ENCODE measurements at regions not wholly inside any gene's neighbourhood (a gene's known extent, or its start where the extent isn't known, plus 50 kb on each side); places are given as distances from the start of the nearest gene placed in this dataset.
"Not testable (repeated sequence)": the region's sequence is repeated elsewhere in the genome, so short reads cannot be mapped to it uniquely, and the experiment has no call there.

GRCh38 chr4:73348185-73348584 is 55.9 kb upstream of the ALB start:
- no peak for DNase-seq
- intact Hi-C loops (cut with DNase I): loop anchor here (10.0 kb wide), 1 partner anchor 87 kb away; the partner anchor contains the start of gene AFP

DNA sequence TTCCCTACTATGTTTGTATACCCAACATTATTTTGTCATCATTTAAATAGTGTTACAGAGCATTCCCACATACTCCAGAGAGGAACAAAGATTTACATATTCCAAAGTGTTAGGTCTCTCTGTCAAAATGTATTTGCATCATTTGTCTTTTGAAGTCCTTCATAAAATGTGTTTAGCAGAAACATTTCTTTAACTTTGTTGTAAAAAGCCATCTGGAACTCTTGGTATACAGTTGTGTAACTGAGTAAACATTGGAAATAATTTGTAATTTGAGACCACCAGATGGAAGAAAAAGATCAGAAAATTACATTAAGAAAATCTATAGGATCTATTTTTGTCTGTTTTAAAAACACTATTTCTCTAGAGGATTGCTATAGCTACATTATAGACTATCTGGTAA is 56.6 kb upstream of the ALB start:
- intact Hi-C loops (cut with DNase I): loop anchor here (10.0 kb wide), 1 partner anchor 87 kb away; the partner anchor contains the start of gene AFP
- no peak for DNase-seq

- DNase-seq: no peak
- intact Hi-C loops (cut with DNase I): loop anchor here (10.0 kb wide), 1 partner anchor 89 kb away; the partner anchor contains the start of gene AFP
These were observed 58.6 kb upstream of the ALB start for GRCh38 chr4:73345399-73345975.

DNA sequence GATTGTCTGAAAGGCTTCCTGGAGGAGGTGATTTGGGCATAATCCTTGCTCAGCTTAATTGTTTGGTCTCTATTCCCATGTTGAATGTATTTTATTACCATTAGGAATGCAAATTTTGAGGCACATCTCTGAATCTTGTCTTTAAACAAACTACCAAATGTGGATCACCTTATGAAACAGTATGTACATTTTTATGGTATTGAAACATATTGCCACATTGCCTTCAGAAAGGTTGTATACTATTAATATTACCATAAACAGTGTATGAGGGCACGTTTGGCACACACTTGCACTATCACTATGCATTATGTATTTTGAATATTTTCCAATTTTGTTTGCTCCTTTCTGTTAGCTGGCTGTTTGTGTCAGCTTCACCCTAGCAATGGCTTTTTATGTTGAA is 60.0 kb upstream of the ALB start:
- intact Hi-C loops (cut with DNase I): loop anchor here (10.0 kb wide), 1 partner anchor 91 kb away; the partner anchor contains the start of gene AFP
- DNase-seq: no peak

- DNase-seq: no peak
- intact Hi-C loops (cut with DNase I): loop anchor here (10.0 kb wide), 1 partner anchor 91 kb away; the partner anchor contains the start of gene AFP
These were observed 60.7 kb upstream of the ALB start for GRCh38 chr4:73343432-73343831.

GRCh38 chr4:73341454-73341853 is 62.6 kb upstream of the ALB start:
- intact Hi-C loops (cut with DNase I): loop anchor here (10.0 kb wide), 1 partner anchor 93 kb away; the partner anchor contains the start of gene AFP
- peak in 40 of 42 donors; percentile 12 to 79 (median 58) for DNase-seq

DNA sequence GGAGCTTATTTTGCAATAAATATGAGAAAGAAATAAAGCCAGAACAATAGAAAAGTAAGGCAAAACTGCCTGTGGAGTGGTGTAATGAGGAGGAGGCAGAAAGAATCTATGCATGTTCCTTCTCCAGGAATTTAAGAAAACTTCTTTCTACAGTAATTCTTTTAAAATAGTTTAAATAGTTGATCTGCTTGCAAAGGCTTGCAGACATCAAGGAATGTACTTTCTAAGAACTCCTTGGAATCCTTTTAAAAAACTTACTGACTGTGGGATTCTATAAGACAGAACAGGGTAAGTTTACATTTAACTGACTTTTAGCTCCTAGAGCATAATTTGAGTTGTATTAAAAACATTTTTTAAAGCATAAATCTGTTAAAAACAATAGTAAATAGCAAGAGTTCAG is 63.2 kb upstream of the ALB start:
- intact Hi-C loops (cut with DNase I): loop anchor here (10.0 kb wide), 1 partner anchor 94 kb away; the partner anchor contains the start of gene AFP
- DNase-seq: no peak

DNA sequence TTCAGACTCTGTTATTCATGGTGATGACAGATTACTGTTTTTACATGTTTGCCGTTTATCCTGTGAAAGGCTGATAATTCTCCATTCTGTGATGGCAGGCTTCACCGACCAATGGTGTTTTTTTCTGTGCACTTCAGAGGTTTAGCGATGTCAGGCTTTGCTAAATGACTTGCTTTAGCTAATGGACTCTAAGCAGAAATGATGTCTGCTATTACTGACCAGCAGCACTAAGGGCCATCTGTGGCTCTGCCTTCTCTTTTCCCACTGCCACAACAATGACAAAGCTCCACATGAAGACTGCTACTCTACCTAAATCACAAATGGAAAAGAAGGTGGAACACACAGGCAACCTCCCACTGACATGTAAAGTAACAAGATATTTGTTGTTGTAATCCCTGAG is 68.4 kb upstream of the ALB start:
- intact Hi-C loops (cut with DNase I): no loop called here
- no peak for DNase-seq

DNA sequence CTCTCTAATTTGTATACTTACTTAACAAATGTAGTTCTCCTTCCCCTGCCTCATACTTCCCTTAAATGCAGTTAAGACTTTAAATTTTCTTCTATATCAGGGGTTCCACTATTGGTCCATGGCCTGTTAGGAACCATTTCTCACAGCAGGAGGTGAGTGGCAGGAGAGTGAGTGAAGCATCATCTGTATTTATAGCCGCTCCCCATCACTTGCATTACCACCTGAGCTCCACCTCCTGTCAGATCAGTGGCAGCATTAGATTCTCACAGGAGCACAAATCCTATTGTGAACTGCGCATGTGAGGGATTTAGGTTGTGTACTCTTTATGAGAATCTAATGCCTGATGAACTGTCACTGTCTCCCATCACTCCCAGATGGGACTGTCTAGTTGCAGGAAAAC is 72.1 kb upstream of the ALB start:
- intact Hi-C loops (cut with DNase I); DNase-seq: not testable (repeated sequence)

DNA sequence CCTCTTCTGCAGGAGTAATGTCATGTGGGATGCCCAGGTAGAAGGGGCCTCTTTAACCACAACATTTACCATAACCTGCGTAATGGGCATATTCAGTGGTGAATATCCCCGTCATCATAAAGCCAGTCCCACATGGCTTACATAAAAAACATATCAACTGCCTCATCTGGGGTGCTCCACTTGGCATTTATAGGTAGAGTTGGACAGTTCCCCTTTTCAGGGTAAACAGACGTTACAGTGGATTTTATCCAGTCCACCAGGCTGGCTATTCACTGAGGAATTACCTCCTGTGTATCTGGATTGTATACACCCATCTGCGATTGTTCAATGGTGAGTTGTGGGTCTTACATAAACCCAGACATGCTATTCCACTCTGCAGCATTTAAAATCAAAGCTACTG is 70.7 kb upstream of the ANKRD17 start:
- intact Hi-C loops (cut with DNase I): no loop called here
- DNase-seq: no peak

- intact Hi-C loops (cut with DNase I); DNase-seq: not testable (repeated sequence)
These were observed 67.2 kb upstream of the ANKRD17 start for GRCh38 chr4:73325776-73326175.

- no peak for DNase-seq
- intact Hi-C loops (cut with DNase I): no loop called here
These were observed 58.5 kb upstream of the ANKRD17 start for GRCh38 chr4:73317092-73317491.

DNA sequence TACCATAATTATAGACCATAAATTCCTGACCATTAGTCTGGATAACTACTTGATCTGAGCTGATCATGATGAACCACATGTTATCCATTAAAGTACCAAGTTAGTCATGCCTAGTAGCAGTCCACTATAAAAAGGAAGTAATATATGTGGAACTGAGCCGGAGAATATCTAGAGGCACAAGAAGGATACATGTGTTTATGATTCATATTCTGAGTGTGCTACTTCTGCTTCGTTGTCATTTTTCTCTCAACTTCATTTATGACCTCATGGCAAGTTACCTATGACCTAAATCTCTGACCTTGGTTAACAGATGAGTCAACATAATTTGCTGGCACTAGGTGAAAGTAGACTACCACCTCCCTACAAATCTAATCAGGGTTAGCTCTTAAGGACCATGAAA is 56.5 kb upstream of the ANKRD17 start:
- DNase-seq: no peak
- intact Hi-C loops (cut with DNase I): no loop called here

DNA sequence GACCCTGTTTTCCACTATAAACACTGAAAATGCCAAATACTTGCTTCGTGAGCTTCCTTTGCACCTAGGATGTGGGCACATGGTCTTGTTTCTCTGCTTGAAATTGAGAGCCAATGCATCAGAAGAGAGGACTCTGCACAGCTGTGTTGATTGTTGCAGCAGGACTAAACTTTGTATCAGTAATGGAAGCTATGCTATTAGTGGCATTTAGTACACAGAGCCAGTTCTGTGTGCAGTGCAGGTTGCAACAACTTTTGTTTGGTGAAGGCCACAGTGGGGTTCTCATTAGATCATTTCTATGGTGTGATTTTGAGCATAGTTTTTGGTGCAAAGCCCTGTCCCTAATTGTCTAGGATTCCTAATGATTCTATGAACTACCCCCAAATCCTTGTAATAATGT is 54.4 kb upstream of the ANKRD17 start:
- no peak for DNase-seq
- intact Hi-C loops (cut with DNase I): no loop called here

DNA sequence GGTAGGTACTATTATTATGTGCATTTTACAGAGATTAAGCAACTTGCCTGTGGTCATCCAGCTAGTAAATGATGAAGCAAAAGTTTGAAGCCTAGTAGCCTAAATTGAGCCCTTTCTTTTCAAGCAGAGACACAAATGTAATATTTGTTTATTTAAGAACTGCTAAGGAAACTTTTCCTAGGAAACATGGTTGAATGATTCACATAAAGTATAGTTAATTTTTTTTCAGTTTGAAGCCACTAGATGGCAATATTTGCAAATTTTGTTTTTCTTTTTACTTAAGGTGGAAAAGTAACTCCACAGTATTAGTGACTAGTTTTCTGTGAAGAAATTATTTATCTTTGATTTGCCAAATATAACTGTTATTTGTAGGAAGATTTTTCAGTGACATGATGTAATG is 52.8 kb upstream of the ANKRD17 start:
- intact Hi-C loops (cut with DNase I): no loop called here
- DNase-seq: no peak

- intact Hi-C loops (cut with DNase I): no loop called here
- no peak for DNase-seq
These were observed 50.6 kb upstream of the ANKRD17 start for GRCh38 chr4:73309211-73309610.

Data from head of caudate nucleus (tissue), 42 donors.